GM21423 (cell line): ENCODE measurements at regions not wholly inside any gene's neighbourhood (a gene's known extent, or its start where the extent isn't known, plus 50 kb on each side); places are given as distances from the start of the nearest gene placed in this dataset.
"Not testable (repeated sequence)": the region's sequence is repeated elsewhere in the genome, so short reads cannot be mapped to it uniquely, and the experiment has no call there.

Experiments used
- ATAC-seq: cut with Tn5 transposase; IDR thresholded peaks from one replicate; pipeline ENCODE4 v1.9.1; 2021; ENCODE audit warnings: mild to moderate bottlenecking, moderate library complexity; ENCODE audit not compliant: unreplicated experiment

DNA sequence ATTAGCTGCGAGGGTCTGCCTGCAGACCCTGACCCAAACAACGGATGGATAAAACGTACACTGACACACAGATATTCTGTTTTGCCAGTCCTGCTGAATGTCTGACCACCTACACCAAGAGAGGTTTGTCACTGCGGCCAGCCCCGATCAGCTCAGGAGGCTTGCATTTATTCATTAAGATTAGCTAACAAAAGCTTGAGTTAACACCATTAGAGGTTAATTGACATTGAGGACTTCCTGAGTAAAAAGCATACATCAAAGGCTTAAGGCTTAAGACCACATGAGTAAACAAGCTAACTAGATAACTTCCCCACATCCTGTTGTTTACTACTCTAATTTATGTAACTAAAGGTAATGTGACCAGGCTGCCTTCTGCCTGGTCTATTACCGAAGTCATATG lies 198.1 kb upstream of the TRPC7 start:
- no peak for ATAC-seq

GRCh38 chr5:136560126-136560525 lies 194.8 kb upstream of the TRPC7 start:
- ATAC-seq, result no peak

GRCh38 chr5:136559651-136560050 lies 194.3 kb upstream of the TRPC7 start:
- ATAC-seq, result no peak

DNA sequence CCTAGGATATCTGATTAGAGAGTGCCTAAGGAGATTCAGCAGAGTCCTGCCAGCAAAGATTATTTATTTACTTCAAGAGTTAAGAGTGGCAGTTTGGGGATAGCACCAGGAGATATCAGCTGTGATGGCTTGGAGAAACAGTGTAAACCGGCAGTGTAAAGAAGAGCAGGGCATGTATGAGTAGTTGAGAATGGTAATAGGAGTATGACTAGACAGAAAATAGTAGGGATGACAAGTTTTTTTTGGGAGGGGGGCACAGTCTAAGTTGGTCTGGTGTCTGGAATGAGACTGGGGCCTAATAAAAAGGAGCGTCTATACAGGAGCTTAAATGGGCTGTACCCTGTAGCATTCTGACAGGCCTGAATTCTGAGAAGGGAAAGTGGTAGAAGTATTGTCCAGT lies 181.8 kb upstream of the TRPC7 start:
- ATAC-seq, result not testable (repeated sequence)

- not testable (repeated sequence) for ATAC-seq
These were observed 181.1 kb upstream of the TRPC7 start for GRCh38 chr5:136546441-136546840.

DNA sequence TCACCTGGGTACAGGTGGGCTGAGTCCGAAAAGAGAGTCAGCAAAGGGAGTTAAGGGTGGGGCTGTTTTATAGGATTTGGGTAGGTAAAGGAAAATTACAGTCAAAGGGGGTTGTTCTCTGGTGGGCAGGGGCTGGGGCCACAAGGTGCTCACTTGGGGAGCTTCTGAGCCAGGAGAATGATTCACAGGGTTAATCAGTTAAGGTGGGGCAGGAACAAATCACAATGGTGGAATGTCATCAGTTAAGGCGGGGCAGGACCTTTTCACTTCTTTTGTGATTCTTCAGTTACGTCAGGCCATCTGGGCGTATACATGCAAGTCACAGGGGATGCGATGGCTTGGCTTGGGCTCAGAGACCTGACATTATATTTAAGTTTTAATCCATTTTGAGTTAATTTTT lies 179.7 kb upstream of the TRPC7 start:
- ATAC-seq, result not testable (repeated sequence)

DNA sequence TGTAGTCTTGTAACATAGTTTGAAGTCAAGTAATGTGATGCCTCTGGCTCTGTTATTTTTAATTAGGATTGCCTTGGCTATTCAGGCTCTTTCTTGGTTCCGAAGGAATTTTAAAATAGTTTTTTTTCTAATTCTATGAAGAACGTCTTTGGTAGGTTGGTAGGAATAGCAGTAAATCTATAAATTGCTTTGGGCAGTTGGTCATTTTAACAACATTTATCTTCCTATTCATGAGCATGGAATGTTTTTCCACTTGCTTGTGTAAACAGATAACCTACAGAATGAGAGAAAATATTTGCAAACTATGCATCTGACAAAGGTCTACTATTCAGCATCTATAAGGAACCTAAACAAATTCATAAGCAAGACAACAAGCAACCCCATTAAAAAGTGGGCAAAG lies 173.2 kb upstream of the TRPC7 start:
- no peak for ATAC-seq

- no peak for ATAC-seq
These were observed 163.7 kb upstream of the TRPC7 start for GRCh38 chr5:136529081-136529480.

DNA sequence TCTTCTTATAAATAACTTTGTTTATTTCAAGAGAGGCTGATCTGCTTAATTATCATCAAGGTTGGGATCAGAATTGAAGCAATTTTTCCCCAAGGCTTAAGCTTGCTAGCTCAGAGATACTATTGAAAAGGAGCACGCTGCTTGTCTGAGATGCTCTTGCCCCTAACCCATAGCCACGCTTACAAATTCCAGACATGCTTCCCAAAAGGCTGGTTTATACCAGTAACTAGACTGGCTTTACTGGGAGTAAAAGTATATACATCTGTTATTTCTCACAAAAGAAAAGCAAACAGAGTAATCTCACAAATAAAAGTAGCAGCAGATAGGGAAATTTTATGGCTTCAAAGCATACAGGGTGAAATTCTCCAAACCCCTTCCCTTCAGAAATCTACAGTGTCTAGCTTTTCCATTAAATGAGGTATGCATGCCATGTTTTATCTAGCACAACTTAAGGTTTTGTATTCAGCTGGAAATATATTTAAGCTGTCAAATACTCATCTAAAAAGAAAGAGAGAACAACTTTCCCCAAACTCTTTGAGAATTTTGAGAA lies 163.2 kb upstream of the TRPC7 start:
- no peak for ATAC-seq

- ATAC-seq, result no peak
These were observed 162.0 kb upstream of the TRPC7 start for GRCh38 chr5:136527311-136527710.

- ATAC-seq, result no peak
These were observed 161.4 kb upstream of the TRPC7 start for GRCh38 chr5:136526791-136527190.

DNA sequence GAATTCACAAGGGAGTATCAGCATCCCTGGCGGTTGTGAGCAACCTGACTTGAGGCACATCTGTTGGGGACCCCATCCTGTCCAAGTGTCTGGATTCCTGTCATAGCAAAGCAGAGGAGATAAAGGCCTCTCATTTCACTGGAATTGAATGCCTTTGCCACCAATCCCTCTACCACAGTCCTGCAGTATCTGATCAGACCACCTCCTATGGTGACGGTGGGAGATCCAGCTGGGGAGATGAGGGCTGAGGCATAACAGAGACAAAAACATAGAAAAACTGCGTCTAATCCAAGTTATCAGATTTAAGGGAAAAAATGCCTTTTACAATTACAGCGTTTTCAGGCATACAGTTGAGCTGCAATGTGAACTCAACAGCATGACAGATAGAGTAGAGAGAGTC lies 160.7 kb upstream of the TRPC7 start:
- no peak for ATAC-seq

DNA sequence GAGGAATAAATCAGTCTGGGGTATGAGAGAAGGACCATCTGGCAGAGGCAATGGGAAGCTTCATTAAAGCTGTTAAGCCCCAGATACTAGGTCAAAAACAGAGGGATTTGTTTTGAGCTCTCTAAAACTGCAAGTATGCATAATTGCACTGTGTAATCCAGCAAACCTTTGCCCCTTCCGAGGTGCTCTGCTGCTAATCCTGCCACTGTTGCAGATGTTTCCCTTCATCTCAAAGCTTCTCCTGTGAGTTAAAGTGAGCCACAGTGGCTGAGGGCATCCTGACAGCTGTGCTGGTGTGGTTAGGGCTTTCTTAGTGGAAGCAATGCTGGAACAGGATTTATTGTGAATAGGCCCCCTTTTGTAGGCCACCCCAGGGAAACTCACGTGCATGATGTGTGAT lies 160.3 kb upstream of the TRPC7 start:
- no peak for ATAC-seq

- ATAC-seq, result no peak
These were observed 157.0 kb upstream of the TRPC7 start for GRCh38 chr5:136522217-136522956.

DNA sequence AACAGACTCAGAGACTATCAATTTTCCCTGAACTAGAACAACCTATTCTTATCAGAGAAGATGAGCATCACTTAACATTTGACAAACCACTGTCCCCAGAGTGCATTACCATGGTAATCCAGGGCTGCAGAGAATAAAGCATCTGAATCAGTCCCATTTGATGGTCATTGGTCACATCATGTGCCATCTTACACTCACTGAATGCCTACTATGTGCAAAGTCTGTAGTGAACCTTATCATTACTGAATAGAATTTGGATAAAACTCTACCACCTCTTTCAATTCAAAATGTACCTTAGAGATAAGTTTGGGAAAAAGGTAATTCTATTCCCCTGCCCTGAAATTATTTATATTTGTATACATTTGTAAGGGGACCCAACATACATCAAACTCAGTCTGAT lies 156.4 kb upstream of the TRPC7 start:
- no peak for ATAC-seq

DNA sequence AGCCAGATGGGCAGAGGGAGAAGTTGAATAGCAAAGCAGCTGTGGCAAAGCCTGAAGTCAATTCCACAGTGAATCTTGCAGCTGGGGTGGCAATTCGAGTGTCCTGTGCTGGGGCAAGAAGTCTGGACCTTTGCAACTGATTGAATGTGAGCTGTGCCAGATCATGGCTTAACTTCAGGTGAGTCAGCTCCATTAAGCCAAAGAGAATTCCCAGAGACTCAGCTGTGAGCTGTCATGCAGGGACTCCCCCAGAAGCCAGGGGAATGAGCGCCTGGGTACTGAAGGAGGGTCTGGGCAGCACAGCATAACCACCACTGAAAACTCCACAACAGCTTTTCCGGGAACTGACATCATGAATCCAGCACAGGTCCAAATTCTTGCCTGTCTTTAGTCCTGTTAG lies 153.5 kb upstream of the TRPC7 start:
- no peak for ATAC-seq

- ATAC-seq, result no peak
These were observed 152.8 kb upstream of the TRPC7 start for GRCh38 chr5:136518174-136518573.

DNA sequence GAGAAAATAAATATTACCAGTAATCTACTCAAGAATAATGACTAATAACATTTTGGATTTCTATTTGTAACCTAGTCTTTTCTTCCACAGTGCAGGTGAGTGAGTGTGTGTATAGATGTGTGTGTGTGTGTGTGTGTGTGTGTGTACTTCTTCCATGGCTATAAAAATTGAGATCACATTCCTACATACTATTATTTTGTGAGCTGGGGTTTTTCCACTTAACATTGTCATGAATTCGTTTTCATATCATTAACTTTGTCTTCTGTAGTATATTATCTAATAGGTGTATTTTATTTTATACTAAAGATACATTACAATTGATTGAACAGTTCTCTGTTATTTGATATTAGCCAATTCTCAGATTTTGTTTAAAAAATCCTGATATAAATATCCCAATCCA lies 152.4 kb upstream of the TRPC7 start:
- ATAC-seq, result no peak

GRCh38 chr5:136516637-136517036 lies 151.3 kb upstream of the TRPC7 start:
- no peak for ATAC-seq

DNA sequence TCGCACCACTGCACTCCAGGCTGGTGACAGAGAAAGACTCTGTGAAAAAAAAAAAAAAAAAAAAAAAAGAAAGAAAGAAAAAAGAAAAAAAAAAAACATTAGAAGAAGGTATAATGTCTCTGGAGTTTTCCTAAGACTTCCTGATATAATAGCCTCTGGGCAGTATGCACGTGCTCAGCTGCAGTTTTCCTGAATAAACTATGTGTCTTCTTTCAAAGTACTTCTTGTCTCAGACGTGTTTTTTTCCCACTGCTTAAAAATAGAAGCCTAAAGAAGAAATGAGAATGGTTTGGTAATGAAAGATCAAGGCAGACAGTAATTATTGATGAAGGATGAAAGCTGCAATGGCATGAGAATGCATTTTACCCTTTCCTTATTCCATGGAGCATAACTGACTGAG lies 148.1 kb upstream of the TRPC7 start:
- no peak for ATAC-seq

DNA sequence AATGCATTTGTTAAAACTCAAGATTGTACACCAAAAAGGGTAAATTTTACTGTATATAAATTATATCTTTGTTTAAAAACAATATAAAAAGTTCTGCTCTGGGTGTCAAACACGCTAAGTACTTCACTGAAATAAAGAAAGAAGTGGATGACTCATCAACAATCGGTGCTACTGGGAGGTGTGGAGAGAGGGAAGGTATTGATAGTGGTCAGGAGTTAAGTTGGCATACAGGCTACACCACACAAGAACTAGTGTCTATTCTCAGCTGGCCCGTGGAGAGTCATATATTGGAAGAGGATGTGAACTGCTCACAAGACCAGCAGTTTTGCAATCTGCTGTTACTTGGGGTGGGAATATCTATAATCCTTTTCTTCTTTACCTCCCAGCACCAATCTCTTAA lies 145.7 kb upstream of the TRPC7 start:
- no peak for ATAC-seq

- no peak for ATAC-seq
These were observed 145.1 kb upstream of the TRPC7 start for GRCh38 chr5:136510481-136510880.

- ATAC-seq, result no peak
These were observed 140.8 kb upstream of the TRPC7 start for GRCh38 chr5:136506131-136506530.
